GM12878 (cell line): ENCODE measurements at regions not wholly inside any gene's neighbourhood (a gene's known extent, or its start where the extent isn't known, plus 50 kb on each side); places are given as distances from the start of the nearest gene placed in this dataset.

Experiments used
- ATAC-seq: fragments of 200-7000 bp; cut with Tn5 transposase; 3 replicates; pipeline ENCODE4 v1.9.1; 2020; ENCODE audit warnings: mild to moderate bottlenecking, moderate library complexity
- BruUV-seq: library from RNA; stranded (reverse); fragments of 400-500 nt; replicated peaks from 2 replicates; lab custom pipeline; 2021; lab: Mats Ljungman, UMichigan
- CTCF ChIA-PET: fragments of 300-600 bp; sonication (Branson Sonifier 250); formaldehyde crosslinking; extraction: SDS; loops from one replicate; lab custom pipeline; 2021; ENCODE audit warnings: inconsistent platforms; lab: Yijun Ruan, JAX
- POLR2A ChIA-PET: fragments of 350-600 bp; formaldehyde crosslinking; extraction: SDS; loops from one replicate; lab custom pipeline; 2021; ENCODE audit warnings: inconsistent platforms; lab: Charles Lee
- RAD21 ChIA-PET: fragments of 300-600 bp; sonication (Branson Sonifier 250); formaldehyde crosslinking; loops from one replicate; lab custom pipeline; 2023; ENCODE audit warnings: antibody characterized with exemption; ENCODE audit not compliant: unreplicated experiment; lab: Charles Lee
- SMC1A ChIA-PET: fragments of 300-600 bp; sonication (Branson Sonifier 250); formaldehyde crosslinking; loops from one replicate; lab custom pipeline; 2023; ENCODE audit not compliant: unreplicated experiment, uncharacterized antibody; lab: Charles Lee
- DNase-seq: peaks from one replicate; pipeline ENCODE4 v3.0.0-alpha.2; 2011; ENCODE audit warnings: low read depth, low spot score
- FAIRE-seq: peaks from 3 replicates; lab custom pipeline; 2011; peaks lifted over from hg19 to GRCh38; lab: Jason Lieb, UNC
- H2AFZ ChIP-seq: 2 replicates; pipeline ENCODE4 v1.6.0; 2011; ENCODE audit warnings: low read depth, low read length, control low read depth; ENCODE audit not compliant: control insufficient read depth
- H3K27ac ChIP-seq: 2 replicates; pipeline ENCODE4 v1.5.1; 2011; ENCODE audit warnings: control low read depth; ENCODE audit not compliant: control insufficient read depth, insufficient read depth
- H3K27me3 ChIP-seq, 2 experiments: replicated peaks in 1 of 2; 2 replicates each; pipeline versions ENCODE4 v1.6.0 to v1.6.1; 2011; ENCODE audit warnings: low read length in 1 of 2; ENCODE audit not compliant: control insufficient read depth in 2 of 2, insufficient read depth in 2 of 2
- H3K36me3 ChIP-seq, 2 experiments: 2 replicates each; pipeline ENCODE4 v1.5.1; 2011; ENCODE audit warnings: low read length in 1 of 2; ENCODE audit not compliant: control insufficient read depth in 2 of 2, insufficient read depth in 2 of 2
- H3K4me1 ChIP-seq: 2 replicates; pipeline ENCODE4 v1.6.1; 2011; ENCODE audit warnings: mild to moderate bottlenecking, low read length, moderate library complexity, mixed read lengths; ENCODE audit not compliant: control insufficient read depth, insufficient read depth
- H3K4me2 ChIP-seq: 2 replicates; pipeline ENCODE4 v1.6.0; 2011; ENCODE audit warnings: control low read depth; ENCODE audit not compliant: control insufficient read depth, insufficient read depth
- H3K4me3 ChIP-seq: fragments of 200-600 bp; sonication (generic); 2 replicates; pipeline ENCODE4 v1.5.1; 2016
- H3K79me2 ChIP-seq: 2 replicates; pipeline ENCODE4 v1.6.0; 2011; ENCODE audit warnings: low read length; ENCODE audit not compliant: control insufficient read depth, insufficient read depth
- H3K9ac ChIP-seq: 2 replicates; pipeline ENCODE4 v1.8.0; 2011; ENCODE audit warnings: low read length, control low read depth, mixed read lengths; ENCODE audit not compliant: control insufficient read depth, insufficient read depth
- H3K9me3 ChIP-seq: replicated peaks from 3 replicates; pipeline ENCODE4 v1.5.1; 2011; ENCODE audit warnings: mild to moderate bottlenecking, low read length; ENCODE audit not compliant: control insufficient read depth, insufficient read depth
- H4K20me1 ChIP-seq: 2 replicates; pipeline ENCODE4 v1.6.0; 2011; ENCODE audit not compliant: control insufficient read depth, insufficient read depth
- BCLAF1 ChIP-seq: fragments of 450-650 bp; IDR thresholded peaks from 2 replicates; pipeline ENCODE4 v1.6.1; 2017; ENCODE audit warnings: antibody characterized with exemption, mild to moderate bottlenecking, moderate library complexity
- CREM ChIP-seq: IDR thresholded peaks from 2 replicates; pipeline ENCODE4 v1.6.1; 2014; ENCODE audit warnings: antibody characterized with exemption, low read depth
- EED ChIP-seq: sonication (generic); IDR thresholded peaks from 2 replicates; pipeline ENCODE4 v1.6.1; 2016; ENCODE audit warnings: antibody characterized with exemption, low read depth
- EGR1 ChIP-seq, 2 experiments: IDR thresholded peaks; 1 replicate in 1 of 2; 2 replicates in 1 of 2; pipeline ENCODE4 v1.6.1; 2011 to 2012; ENCODE audit warnings: low read depth in 2 of 2, low read length in 2 of 2, borderline replicate concordance in 1 of 2, mild to moderate bottlenecking in 1 of 2, moderate library complexity in 1 of 2
- GATAD2B ChIP-seq: fragments of 450-650 bp; conservative IDR thresholded peaks from 2 replicates; pipeline ENCODE4 v1.6.1; 2017; ENCODE audit warnings: low read depth, mild to moderate bottlenecking, moderate library complexity
- MTA2 ChIP-seq: fragments of 450-650 bp; IDR thresholded peaks from 2 replicates; pipeline ENCODE4 v1.6.1; 2016; ENCODE audit warnings: low read depth, mild to moderate bottlenecking, moderate library complexity
- NFYB ChIP-seq: IDR thresholded peaks from 2 replicates; pipeline ENCODE4 v1.6.1; 2011; ENCODE audit warnings: low read depth, mild to moderate bottlenecking, low read length, improper control_type of control experiment, moderate library complexity; ENCODE audit not compliant: insufficient read depth
- NR2C2 ChIP-seq: IDR thresholded peaks from 2 replicates; pipeline ENCODE4 v1.6.1; 2011; ENCODE audit warnings: borderline replicate concordance, low read depth; ENCODE audit not compliant: control insufficient read depth, insufficient read length
- NR2F1 ChIP-seq: fragments of 450-650 bp; conservative IDR thresholded peaks from 2 replicates; pipeline ENCODE4 v1.6.1; 2017; ENCODE audit warnings: mild to moderate bottlenecking
- POU2F2 ChIP-seq: IDR thresholded peaks from 3 replicates; pipeline ENCODE4 v1.6.1; 2011; ENCODE audit warnings: low read depth, mild to moderate bottlenecking, low read length, borderline replicate concordance
- PRDM15 ChIP-seq: fragments of 450-650 bp; formaldehyde crosslinking; IDR thresholded peaks from 2 replicates; pipeline ENCODE4 v1.4.0; 2020; ENCODE audit warnings: mild to moderate bottlenecking, moderate library complexity
- SP1 ChIP-seq: IDR thresholded peaks from one replicate; pipeline ENCODE4 v1.6.1; 2011; ENCODE audit warnings: low read depth, low read length
- SREBF1 ChIP-seq: IDR thresholded peaks from 2 replicates; pipeline ENCODE4 v1.6.1; 2012; ENCODE audit warnings: mild to moderate bottlenecking, low read length
- TCF12 ChIP-seq: IDR thresholded peaks from 2 replicates; pipeline ENCODE4 v1.6.1; 2011; ENCODE audit warnings: low read depth, mild to moderate bottlenecking, low read length
- ZBTB4 ChIP-seq: fragments of 450-650 bp; formaldehyde crosslinking; IDR thresholded peaks from 2 replicates; pipeline ENCODE4 v1.4.0; 2022; ENCODE audit warnings: mild to moderate bottlenecking, moderate library complexity
- WGBS: methylation state at CpG from one replicate; pipeline ENCODE4 v1.1.6; 2016; ENCODE audit warnings: low lambda C conversion rate; ENCODE audit not compliant: insufficient replicate concordance, insufficient coverage; ENCODE audit errors: missing lambda C conversion rate; 5-methylcytosine and 5-hydroxymethylcytosine counted together
- in situ Hi-C: fragments of 300-500 bp; cut with MboI; formaldehyde crosslinking; loops from 9 replicates; pipeline ENCODE4 v1.14.3; 2018; ENCODE audit warnings: mixed read lengths
- intact Hi-C: fragments of 100-400 bp; cut with micrococcal nuclease; formaldehyde crosslinking; loops from one replicate; pipeline ENCODE4 v1.14.2; 2022; ENCODE audit not compliant: unreplicated experiment

GRCh38 chr10:78752708-78753107, 316.1 kb upstream of the ZMIZ1 start:
- ATAC-seq (no peak), FAIRE-seq (no peak), DNase-seq (no peak)
- ChIA-PET RAD21 (no interaction called here), CTCF (no interaction called here), POLR2A (no interaction called here), SMC1A (no interaction called here)
- peaks cover 3% of the 10 kb centered on the region in 2 experiments; a peak in 3 of 4 replicates for H3K27me3 ChIP-seq
- H3K36me3 ChIP-seq, result no peaks in the 10 kb centered on the region
- WGBS, result 49% methylated on average over 4 of the region's 4 CpGs
- H3K9me3 ChIP-seq, result no peaks in the 10 kb centered on the region
- no peak overlapping the region for H3K9ac ChIP-seq
- no peaks in the 10 kb centered on the region for H3K4me1 ChIP-seq
- intact Hi-C loops, result no loop called here
- no peaks in the 10 kb centered on the region for H3K79me2 ChIP-seq
- in situ Hi-C loops, result no loop called here
- no peak overlapping the region for H3K27ac ChIP-seq
- no peak overlapping the region for H2AFZ ChIP-seq
- BruUV-seq, result no TSS peak
- no peak overlapping the region for H3K4me2 ChIP-seq
- no peak overlapping the region for H3K4me3 ChIP-seq
- no peaks in the 10 kb centered on the region for H4K20me1 ChIP-seq
- TF ChIP-seq POU2F2 (no peak), EGR1 (IDR thresholded peaks at IDR 0.05; ENCODE audit: borderline replicate concordance in 1 of 2, low read depth in 2 of 2, low read length in 2 of 2) (no peak), NR2C2 (no peak), SREBF1 (no peak), PRDM15 (CRISPR knock-in tag) (no peak), NFYB (no peak), TCF12 (no peak), NR2F1 (no peak), EED (no peak), CREM (no peak), BCLAF1 (no peak), GATAD2B (no peak), ZBTB4 (CRISPR knock-in tag) (no peak), SP1 (no peak), MTA2 (no peak)
